Panc1 (cell line): ENCODE measurements at regions not wholly inside any gene's neighbourhood (a gene's known extent, or its start where the extent isn't known, plus 50 kb on each side); places are given as distances from the start of the nearest gene placed in this dataset.
"Not testable (repeated sequence)": the region's sequence is repeated elsewhere in the genome, so short reads cannot be mapped to it uniquely, and the experiment has no call there.

ENCODE experiments used
- ATAC-seq: fragments of 200-7000 bp; cut with Tn5 transposase; 2 replicates; pipeline ENCODE4 v1.9.1; 2020; ENCODE audit warnings: mild to moderate bottlenecking, moderate library complexity
- BruUV-seq: library from RNA; stranded (reverse); fragments of 400-500 nt; replicated peaks from 2 replicates; lab custom pipeline; 2021; lab: Mats Ljungman, UMichigan
- CTCF ChIA-PET: fragments of 300-600 bp; sonication (Branson Sonifier 250); formaldehyde crosslinking; loops from one replicate; lab custom pipeline; 2022; ENCODE audit warnings: antibody characterized with exemption; lab: Charles Lee
- POLR2A ChIA-PET: fragments of 300-600 bp; sonication (Branson Sonifier 250); formaldehyde crosslinking; loops from one replicate; lab custom pipeline; 2022; ENCODE audit warnings: antibody characterized with exemption; lab: Charles Lee
- DNase-seq: peaks from one replicate; pipeline ENCODE4 v3.0.0-alpha.2; 2010; ENCODE audit warnings: low read depth, low spot score
- H3K27ac ChIP-seq: 2 replicates; pipeline ENCODE4 v1.5.1; 2011; ENCODE audit warnings: mild to moderate bottlenecking, low read length, inconsistent platforms
- H3K27me3 ChIP-seq: fragments of 200-500 bp; sonication (Bioruptor generic); 2 replicates; pipeline ENCODE4 v1.6.0; 2014; ENCODE audit warnings: low read length, inconsistent platforms; ENCODE audit not compliant: control insufficient read depth, insufficient read depth
- H3K36me3 ChIP-seq: fragments of 200-500 bp; sonication (Bioruptor generic); 2 replicates; pipeline ENCODE4 v1.5.1; 2014; ENCODE audit warnings: inconsistent platforms, mild to moderate bottlenecking, low read length, moderate library complexity; ENCODE audit not compliant: control insufficient read depth, insufficient read depth
- H3K4me1 ChIP-seq: 2 replicates; pipeline ENCODE4 v1.5.1; 2011; ENCODE audit warnings: inconsistent platforms, mild to moderate bottlenecking, low read length, moderate library complexity; ENCODE audit not compliant: control insufficient read depth, insufficient read depth
- H3K4me3 ChIP-seq, 2 experiments: 2 replicates each; pipeline ENCODE4 v1.5.1; 2011 to 2012; ENCODE audit warnings: low read depth in 2 of 2, low read length in 2 of 2, mild to moderate bottlenecking in 2 of 2, inconsistent platforms in 1 of 2, moderate library complexity in 1 of 2
- H3K9me3 ChIP-seq: fragments of 200-500 bp; sonication (Bioruptor generic); 2 replicates; pipeline ENCODE4 v1.5.1; 2014; ENCODE audit warnings: low read depth, mild to moderate bottlenecking, inconsistent platforms, low read length, moderate library complexity; ENCODE audit not compliant: control insufficient read depth, insufficient read depth
- POLR2AphosphoS5 ChIP-seq: IDR thresholded peaks from 2 replicates; pipeline ENCODE4 v1.6.1; 2012; ENCODE audit warnings: mild to moderate bottlenecking, low read depth, low read length, moderate library complexity
- SIN3A ChIP-seq: IDR thresholded peaks from 2 replicates; pipeline ENCODE4 v1.6.1; 2012; ENCODE audit warnings: low read depth, mild to moderate bottlenecking, low read length, moderate library complexity, borderline replicate concordance; ENCODE audit not compliant: insufficient read depth
- TCF7L2 ChIP-seq: IDR thresholded peaks from 2 replicates; pipeline ENCODE4 v1.6.1; 2011; ENCODE audit warnings: mild to moderate bottlenecking, low read depth, low read length, inconsistent platforms
- in situ Hi-C: cut with HindIII; loops from 2 replicates; pipeline ENCODE4 v1.10.0; 2016; ENCODE audit warnings: low sequenced_read_pairs, low pct_unique_long_range_greater_than_20kb
- intact Hi-C: fragments of 100-400 bp; cut with micrococcal nuclease; formaldehyde crosslinking; loops from one replicate; pipeline ENCODE4 v1.10.0; 2022; ENCODE audit not compliant: unreplicated experiment
- TF ChIP-seq, protein P1 (sequence below): fragments of 450-650 bp; IDR thresholded peaks from 2 replicates; pipeline ENCODE4 v1.5.1; 2017; ENCODE audit warnings: mild to moderate bottlenecking
- TF ChIP-seq, protein P2 (sequence below), 2 experiments: IDR thresholded peaks; 2 replicates each; pipeline ENCODE4 v1.6.1; 2011 to 2012; ENCODE audit warnings: low read depth in 2 of 2, control low read depth in 1 of 2, low read length in 1 of 2, mild to moderate bottlenecking in 1 of 2, moderate library complexity in 1 of 2; ENCODE audit not compliant: insufficient read depth in 1 of 2

DNA sequence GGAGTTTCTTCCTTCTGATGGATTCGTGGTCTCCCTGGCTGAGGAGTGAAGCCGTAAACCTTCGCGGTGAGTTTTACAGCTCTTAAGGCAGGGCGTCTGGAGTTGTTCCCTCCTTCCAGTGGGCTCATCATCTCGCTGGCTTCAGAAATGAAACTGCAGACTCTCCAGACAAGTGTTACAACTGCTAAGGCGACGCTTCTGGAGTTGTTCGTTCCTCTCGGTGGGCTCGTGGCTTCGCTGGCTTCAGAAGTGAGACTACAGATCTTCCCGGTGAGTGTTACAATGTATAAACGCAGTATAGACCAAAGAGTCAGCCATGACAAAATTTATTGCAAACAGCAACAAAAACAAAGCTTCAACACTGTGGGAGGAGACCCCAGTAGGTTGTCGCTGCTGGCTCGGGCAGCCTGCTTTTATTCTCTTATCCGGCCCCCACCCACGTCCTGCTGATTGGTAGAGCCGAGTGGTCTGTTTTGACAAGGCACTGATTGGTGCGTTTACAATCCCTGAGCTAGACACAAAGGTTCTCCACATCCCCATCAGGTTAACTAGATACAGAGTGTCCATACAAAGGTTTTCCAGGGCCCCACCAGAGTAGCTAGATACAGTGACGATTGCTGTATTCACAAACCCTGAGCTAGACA is 113.2 kb downstream of the GPX5 start:
- Histone ChIP-seq H3K9me3 (no peaks in the 10 kb centered on the region), H3K36me3 (no peaks in the 10 kb centered on the region), H3K27me3 (no peaks in the 10 kb centered on the region), H3K4me3 (no peak overlapping the region), H3K4me1 (0 out of 2 replicates have a peak, but pooled peaks cover 4% of the 10 kb centered on the region), H3K27ac (no peak overlapping the region)
- no TSS peak for BruUV-seq
- ChIA-PET CTCF (interaction anchor here (0.6 kb wide), 1 partner anchor 276 kb away, joined by 3 read pairs; no protein-coding TSS in a partner anchor), POLR2A (interaction anchor here (0.6 kb wide), 1 partner anchor 160 kb away, joined by 3 read pairs; no protein-coding TSS in a partner anchor)
- ATAC-seq (no peak), DNase-seq (no peak)
- intact Hi-C loops (no loop called here), in situ Hi-C loops (no loop called here)
- TF ChIP-seq SIN3A, result no peak
- TF ChIP-seq, protein P1, sequence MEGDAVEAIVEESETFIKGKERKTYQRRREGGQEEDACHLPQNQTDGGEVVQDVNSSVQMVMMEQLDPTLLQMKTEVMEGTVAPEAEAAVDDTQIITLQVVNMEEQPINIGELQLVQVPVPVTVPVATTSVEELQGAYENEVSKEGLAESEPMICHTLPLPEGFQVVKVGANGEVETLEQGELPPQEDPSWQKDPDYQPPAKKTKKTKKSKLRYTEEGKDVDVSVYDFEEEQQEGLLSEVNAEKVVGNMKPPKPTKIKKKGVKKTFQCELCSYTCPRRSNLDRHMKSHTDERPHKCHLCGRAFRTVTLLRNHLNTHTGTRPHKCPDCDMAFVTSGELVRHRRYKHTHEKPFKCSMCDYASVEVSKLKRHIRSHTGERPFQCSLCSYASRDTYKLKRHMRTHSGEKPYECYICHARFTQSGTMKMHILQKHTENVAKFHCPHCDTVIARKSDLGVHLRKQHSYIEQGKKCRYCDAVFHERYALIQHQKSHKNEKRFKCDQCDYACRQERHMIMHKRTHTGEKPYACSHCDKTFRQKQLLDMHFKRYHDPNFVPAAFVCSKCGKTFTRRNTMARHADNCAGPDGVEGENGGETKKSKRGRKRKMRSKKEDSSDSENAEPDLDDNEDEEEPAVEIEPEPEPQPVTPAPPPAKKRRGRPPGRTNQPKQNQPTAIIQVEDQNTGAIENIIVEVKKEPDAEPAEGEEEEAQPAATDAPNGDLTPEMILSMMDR, result no peak
- no peak for TF ChIP-seq TCF7L2
- TF ChIP-seq POLR2AphosphoS5, result no peak
- TF ChIP-seq, protein P2, sequence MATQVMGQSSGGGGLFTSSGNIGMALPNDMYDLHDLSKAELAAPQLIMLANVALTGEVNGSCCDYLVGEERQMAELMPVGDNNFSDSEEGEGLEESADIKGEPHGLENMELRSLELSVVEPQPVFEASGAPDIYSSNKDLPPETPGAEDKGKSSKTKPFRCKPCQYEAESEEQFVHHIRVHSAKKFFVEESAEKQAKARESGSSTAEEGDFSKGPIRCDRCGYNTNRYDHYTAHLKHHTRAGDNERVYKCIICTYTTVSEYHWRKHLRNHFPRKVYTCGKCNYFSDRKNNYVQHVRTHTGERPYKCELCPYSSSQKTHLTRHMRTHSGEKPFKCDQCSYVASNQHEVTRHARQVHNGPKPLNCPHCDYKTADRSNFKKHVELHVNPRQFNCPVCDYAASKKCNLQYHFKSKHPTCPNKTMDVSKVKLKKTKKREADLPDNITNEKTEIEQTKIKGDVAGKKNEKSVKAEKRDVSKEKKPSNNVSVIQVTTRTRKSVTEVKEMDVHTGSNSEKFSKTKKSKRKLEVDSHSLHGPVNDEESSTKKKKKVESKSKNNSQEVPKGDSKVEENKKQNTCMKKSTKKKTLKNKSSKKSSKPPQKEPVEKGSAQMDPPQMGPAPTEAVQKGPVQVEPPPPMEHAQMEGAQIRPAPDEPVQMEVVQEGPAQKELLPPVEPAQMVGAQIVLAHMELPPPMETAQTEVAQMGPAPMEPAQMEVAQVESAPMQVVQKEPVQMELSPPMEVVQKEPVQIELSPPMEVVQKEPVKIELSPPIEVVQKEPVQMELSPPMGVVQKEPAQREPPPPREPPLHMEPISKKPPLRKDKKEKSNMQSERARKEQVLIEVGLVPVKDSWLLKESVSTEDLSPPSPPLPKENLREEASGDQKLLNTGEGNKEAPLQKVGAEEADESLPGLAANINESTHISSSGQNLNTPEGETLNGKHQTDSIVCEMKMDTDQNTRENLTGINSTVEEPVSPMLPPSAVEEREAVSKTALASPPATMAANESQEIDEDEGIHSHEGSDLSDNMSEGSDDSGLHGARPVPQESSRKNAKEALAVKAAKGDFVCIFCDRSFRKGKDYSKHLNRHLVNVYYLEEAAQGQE (IDR thresholded peaks at IDR 0.05; ENCODE audit: insufficient read depth in 1 of 2, low read depth in 2 of 2, low read length in 1 of 2), result no peak

DNA sequence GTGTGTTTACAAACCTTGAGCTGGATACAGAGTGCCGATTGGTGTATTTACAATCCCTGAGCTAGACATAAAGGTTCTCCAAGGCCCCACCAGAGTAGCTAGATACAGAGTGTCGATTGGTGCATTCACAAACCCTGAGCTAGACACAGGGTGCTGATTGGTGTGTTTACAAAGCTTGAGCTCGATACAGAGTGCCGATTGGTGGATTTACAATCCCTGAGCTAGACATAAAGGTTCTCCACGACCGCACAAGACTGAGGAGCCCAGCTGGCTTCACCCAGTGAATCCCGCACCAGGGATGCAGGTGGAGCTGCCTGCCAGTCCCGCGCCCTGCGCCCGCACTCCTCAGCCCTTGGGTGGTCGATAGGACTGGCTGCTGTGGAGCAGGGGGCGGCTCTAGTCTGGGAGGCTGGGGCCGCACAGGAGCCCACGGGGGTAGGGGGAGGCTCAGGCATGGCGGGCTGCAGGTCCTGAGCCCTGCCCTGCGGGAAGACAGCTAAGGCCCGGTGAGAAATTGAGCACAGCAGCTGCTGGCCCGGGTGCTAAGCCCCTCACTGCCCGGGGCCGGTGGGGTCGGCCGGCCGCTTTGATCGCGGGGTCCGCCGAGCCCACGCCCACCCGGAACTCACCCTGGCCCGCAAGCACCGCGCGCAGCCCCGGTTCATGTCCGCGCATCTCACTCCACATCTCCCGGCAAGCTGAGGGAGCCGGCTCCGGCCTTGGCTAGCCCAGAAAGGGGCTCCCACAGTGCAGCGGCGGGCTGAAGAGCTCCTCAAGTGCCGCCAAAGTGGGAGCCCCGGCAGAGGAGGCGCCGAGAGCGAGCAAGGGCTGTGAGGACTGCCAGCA is 114.0 kb downstream of the GPX5 start:
- ATAC-seq, BruUV-seq, H3K9me3 ChIP-seq, H3K4me1 ChIP-seq, H3K27ac ChIP-seq, DNase-seq, H3K36me3 ChIP-seq, H3K4me3 ChIP-seq, H3K27me3 ChIP-seq, in situ Hi-C loops: not testable (repeated sequence)
- POLR2A ChIA-PET, result interaction anchor here (0.6 kb wide), 1 partner anchor 161 kb away, joined by 3 read pairs; no protein-coding TSS in a partner anchor
- intact Hi-C loops, result loop anchor here (5.0 kb wide), 1 partner anchor 32 kb away; no protein-coding TSS in a partner anchor
- CTCF ChIA-PET, result interaction anchor here (0.6 kb wide), 1 partner anchor 276 kb away, joined by 3 read pairs; no protein-coding TSS in a partner anchor
